Cardiac muscle cell (in vitro differentiated cells and primary cell): ENCODE measurements at regions not wholly inside any gene's neighbourhood (a gene's known extent, or its start where the extent isn't known, plus 50 kb on each side); places are given as distances from the start of the nearest gene placed in this dataset.

ENCODE experiments used
- DNase-seq, 2 donors: peaks; one replicate each; pipeline versions ENCODE4 v3.0.0 to v3.0.0-alpha.2; 2010 to 2017; ENCODE audit warnings: low read depth in 1 of 2, low spot score in 1 of 2
- H3K27ac ChIP-seq: fragments of 200-600 bp; sonication (generic); 2 replicates; pipeline ENCODE4 v1.5.1; 2016
- H3K27me3 ChIP-seq: fragments of 200-600 bp; sonication (generic); 2 replicates; pipeline ENCODE4 v1.6.0; 2016; ENCODE audit warnings: control low read depth
- H3K36me3 ChIP-seq: fragments of 200-600 bp; sonication (generic); 2 replicates; pipeline ENCODE4 v1.5.1; 2016; ENCODE audit warnings: control low read depth
- H3K4me1 ChIP-seq: fragments of 200-600 bp; sonication (generic); 2 replicates; pipeline ENCODE4 v1.8.1; 2017; ENCODE audit warnings: low read depth, mild to moderate bottlenecking, mixed run types
- H3K4me3 ChIP-seq: fragments of 200-600 bp; sonication (generic); 2 replicates; pipeline ENCODE4 v1.5.1; 2016; ENCODE audit warnings: mild to moderate bottlenecking
- H3K9me3 ChIP-seq: fragments of 200-600 bp; sonication (generic); 2 replicates; pipeline ENCODE4 v1.5.1; 2017; ENCODE audit warnings: low read depth, mild to moderate bottlenecking, control low read depth
- TF ChIP-seq, protein P1 (sequence below): IDR thresholded peaks from 2 replicates; pipeline ENCODE4 v1.5.1; 2012; ENCODE audit warnings: low read depth, mild to moderate bottlenecking, low read length

- DNase-seq = no peak
- H3K27me3 ChIP-seq = no peaks in the 10 kb centered on the region
- no peaks in the 10 kb centered on the region for H3K36me3 ChIP-seq
- H3K4me1 ChIP-seq = no peaks in the 10 kb centered on the region
- H3K9me3 ChIP-seq = no peaks in the 10 kb centered on the region
- no peak overlapping the region for H3K4me3 ChIP-seq
- TF ChIP-seq, protein P1, sequence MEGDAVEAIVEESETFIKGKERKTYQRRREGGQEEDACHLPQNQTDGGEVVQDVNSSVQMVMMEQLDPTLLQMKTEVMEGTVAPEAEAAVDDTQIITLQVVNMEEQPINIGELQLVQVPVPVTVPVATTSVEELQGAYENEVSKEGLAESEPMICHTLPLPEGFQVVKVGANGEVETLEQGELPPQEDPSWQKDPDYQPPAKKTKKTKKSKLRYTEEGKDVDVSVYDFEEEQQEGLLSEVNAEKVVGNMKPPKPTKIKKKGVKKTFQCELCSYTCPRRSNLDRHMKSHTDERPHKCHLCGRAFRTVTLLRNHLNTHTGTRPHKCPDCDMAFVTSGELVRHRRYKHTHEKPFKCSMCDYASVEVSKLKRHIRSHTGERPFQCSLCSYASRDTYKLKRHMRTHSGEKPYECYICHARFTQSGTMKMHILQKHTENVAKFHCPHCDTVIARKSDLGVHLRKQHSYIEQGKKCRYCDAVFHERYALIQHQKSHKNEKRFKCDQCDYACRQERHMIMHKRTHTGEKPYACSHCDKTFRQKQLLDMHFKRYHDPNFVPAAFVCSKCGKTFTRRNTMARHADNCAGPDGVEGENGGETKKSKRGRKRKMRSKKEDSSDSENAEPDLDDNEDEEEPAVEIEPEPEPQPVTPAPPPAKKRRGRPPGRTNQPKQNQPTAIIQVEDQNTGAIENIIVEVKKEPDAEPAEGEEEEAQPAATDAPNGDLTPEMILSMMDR = no peak
- H3K27ac ChIP-seq = no peak overlapping the region
Observed at GRCh38 chr9:81259896-81260295, 429.5 kb downstream of the TLE1 start.

DNA sequence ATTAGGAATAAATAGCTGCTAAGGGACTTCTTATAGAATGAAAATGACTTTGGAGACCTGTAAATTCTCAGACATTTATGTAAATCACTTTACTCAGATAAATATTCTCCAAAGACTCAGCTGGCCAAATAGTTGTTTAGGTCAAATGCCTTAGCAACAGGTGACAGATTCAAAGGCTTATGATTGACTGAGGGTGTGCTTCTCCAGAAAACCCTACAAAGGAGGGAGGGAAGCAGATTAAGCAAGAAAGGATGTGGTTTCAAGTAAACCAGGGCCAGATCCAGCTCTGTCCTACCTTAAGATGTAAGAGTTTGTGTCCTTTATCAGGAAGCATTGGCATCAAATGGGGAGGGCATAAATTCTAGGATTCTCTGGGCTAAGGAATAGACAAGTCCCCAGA, 433.0 kb downstream of the TLE1 start:
- Histone ChIP-seq H3K27ac (no peak overlapping the region), H3K4me3 (no peak overlapping the region), H3K4me1 (no peaks in the 10 kb centered on the region), H3K9me3 (no peaks in the 10 kb centered on the region), H3K27me3 (no peaks in the 10 kb centered on the region), H3K36me3 (no peaks in the 10 kb centered on the region)
- TF ChIP-seq, protein P1 = no peak
- no peak for DNase-seq

DNA sequence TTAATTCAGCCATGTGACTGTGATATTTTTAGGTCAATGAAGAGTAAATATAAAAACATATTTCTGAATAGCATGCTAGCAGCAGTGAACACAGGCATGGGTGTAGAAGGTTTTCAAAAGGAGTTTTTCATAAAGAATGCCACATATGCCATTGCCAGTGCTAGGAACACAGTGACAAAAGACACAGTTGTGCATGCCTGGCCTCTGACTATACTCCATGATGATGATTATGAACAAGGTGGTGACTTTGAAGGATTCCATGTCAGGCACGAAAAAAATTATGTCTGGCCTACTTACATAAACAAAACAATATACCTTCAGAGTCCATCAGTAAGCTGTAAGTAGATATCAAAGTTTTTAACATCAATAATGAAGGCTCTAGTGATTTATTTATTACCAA, 438.7 kb downstream of the TLE1 start:
- Histone ChIP-seq H3K27ac (no peak overlapping the region), H3K36me3 (no peaks in the 10 kb centered on the region), H3K4me1 (no peaks in the 10 kb centered on the region), H3K4me3 (no peak overlapping the region), H3K9me3 (no peaks in the 10 kb centered on the region), H3K27me3 (no peaks in the 10 kb centered on the region)
- TF ChIP-seq, protein P1 = no peak
- DNase-seq = no peak

- TF ChIP-seq, protein P1 = no peak
- no peaks in the 10 kb centered on the region for H3K36me3 ChIP-seq
- no peak for DNase-seq
- no peaks in the 10 kb centered on the region for H3K9me3 ChIP-seq
- H3K27ac ChIP-seq = no peak overlapping the region
- H3K27me3 ChIP-seq = no peaks in the 10 kb centered on the region
- H3K4me1 ChIP-seq = no peaks in the 10 kb centered on the region
- H3K4me3 ChIP-seq = no peak overlapping the region
Observed at GRCh38 chr9:81250041-81250440, 439.3 kb downstream of the TLE1 start.

- Histone ChIP-seq H3K9me3 (no peaks in the 10 kb centered on the region), H3K4me3 (no peak overlapping the region), H3K36me3 (no peaks in the 10 kb centered on the region), H3K27ac (no peak overlapping the region), H3K4me1 (peaks cover 12% of the 10 kb centered on the region), H3K27me3 (no peaks in the 10 kb centered on the region)
- TF ChIP-seq, protein P1 = no peak
- DNase-seq = peak in 1 of 2 donors; percentile 29
Observed at GRCh38 chr9:81245254-81245956, 443.9 kb downstream of the TLE1 start.
